GM12878 (cell line): ENCODE measurements at regions not wholly inside any gene's neighbourhood (a gene's known extent, or its start where the extent isn't known, plus 50 kb on each side); places are given as distances from the start of the nearest gene placed in this dataset.

Source experiments
- CBFB ChIP-seq: IDR thresholded peaks from 2 replicates; pipeline ENCODE4 v1.6.1; 2016; ENCODE audit warnings: antibody characterized with exemption, low read depth
- ESRRA ChIP-seq: IDR thresholded peaks from 2 replicates; pipeline ENCODE4 v1.6.1; 2012; ENCODE audit warnings: mild to moderate bottlenecking, low read length, improper control_type of control experiment
- KAT2A ChIP-seq: conservative IDR thresholded peaks from 2 replicates; pipeline ENCODE4 v1.6.1; 2011; ENCODE audit warnings: low read depth, low read length; ENCODE audit not compliant: control insufficient read depth
- PAX8 ChIP-seq: fragments of 450-650 bp; IDR thresholded peaks from 2 replicates; pipeline ENCODE4 v1.6.1; 2017; ENCODE audit warnings: mild to moderate bottlenecking, moderate library complexity
- TF ChIP-seq, protein P1 (sequence below), 3 experiments: IDR thresholded peaks in 2 of 3; conservative IDR thresholded peaks in 1 of 3; 2 replicates each; pipeline ENCODE4 v1.5.1; 2011; ENCODE audit warnings: low read depth in 3 of 3, low read length in 3 of 3, mild to moderate bottlenecking in 3 of 3, control low read depth in 2 of 3, moderate library complexity in 2 of 3, inconsistent platforms in 1 of 3, mixed read lengths in 1 of 3; ENCODE audit not compliant: control insufficient read depth in 2 of 3, insufficient read depth in 1 of 3; ENCODE audit errors: extremely low read depth in 1 of 3

DNA sequence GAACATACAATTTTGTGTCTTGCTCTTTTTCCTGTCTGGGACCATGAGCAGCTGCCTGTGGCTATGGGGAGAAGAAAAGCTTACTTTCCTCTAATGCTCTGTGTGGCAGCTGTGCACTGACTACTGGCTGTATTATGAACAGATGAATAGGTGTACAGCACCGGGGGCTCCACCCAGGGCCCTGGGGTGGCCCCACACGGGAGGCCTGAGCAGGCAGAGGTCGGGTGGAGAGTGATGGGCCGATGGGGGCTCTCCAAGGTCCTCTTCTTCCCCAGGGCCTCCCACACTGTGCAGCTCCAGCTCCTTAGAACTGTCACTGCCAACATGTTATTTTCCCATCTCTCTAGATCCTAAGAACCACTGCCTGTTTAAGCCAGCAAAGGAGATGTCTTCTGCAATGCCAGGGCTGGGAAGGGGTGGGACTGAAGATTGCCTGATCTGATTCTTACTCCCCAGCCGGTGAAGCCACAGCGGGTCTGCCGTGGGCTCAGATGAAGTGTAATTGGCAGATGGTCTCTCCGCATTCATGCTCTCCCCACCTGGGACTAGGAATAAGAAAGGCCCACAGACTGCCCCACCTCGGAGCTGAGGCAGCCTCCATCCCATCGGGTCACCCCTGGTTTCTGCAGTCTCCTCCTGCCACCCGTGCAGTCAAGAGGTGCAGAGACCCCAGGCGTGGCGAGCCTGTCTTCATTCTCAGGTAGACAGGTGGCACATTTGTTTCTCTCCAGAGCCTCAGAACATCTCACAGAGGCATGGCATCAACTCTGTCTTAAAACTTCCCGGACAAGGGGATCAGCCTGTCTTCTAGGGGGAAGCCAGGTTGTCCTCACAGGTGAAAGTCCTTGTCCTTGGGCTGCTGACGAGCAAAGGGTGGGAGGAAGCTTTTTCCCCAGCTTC, 186.5 kb upstream of the GALNT2 start:
- TF ChIP-seq PAX8: no peak
- no peak for TF ChIP-seq KAT2A
- no peak for TF ChIP-seq ESRRA
- TF ChIP-seq, protein P1, sequence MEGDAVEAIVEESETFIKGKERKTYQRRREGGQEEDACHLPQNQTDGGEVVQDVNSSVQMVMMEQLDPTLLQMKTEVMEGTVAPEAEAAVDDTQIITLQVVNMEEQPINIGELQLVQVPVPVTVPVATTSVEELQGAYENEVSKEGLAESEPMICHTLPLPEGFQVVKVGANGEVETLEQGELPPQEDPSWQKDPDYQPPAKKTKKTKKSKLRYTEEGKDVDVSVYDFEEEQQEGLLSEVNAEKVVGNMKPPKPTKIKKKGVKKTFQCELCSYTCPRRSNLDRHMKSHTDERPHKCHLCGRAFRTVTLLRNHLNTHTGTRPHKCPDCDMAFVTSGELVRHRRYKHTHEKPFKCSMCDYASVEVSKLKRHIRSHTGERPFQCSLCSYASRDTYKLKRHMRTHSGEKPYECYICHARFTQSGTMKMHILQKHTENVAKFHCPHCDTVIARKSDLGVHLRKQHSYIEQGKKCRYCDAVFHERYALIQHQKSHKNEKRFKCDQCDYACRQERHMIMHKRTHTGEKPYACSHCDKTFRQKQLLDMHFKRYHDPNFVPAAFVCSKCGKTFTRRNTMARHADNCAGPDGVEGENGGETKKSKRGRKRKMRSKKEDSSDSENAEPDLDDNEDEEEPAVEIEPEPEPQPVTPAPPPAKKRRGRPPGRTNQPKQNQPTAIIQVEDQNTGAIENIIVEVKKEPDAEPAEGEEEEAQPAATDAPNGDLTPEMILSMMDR (IDR thresholded peaks at IDR 0.05 in 2 of 3, conservative IDR thresholded peaks at IDR 0.05 in 1 of 3; ENCODE audit: control insufficient read depth in 2 of 3, extremely low read depth in 1 of 3, insufficient read depth in 1 of 3, low read depth in 3 of 3, low read length in 3 of 3): no peak
- no peak for TF ChIP-seq CBFB
